IPS DF 6.9 (cell line): ENCODE measurements at regions not wholly inside any gene's neighbourhood (a gene's known extent, or its start where the extent isn't known, plus 50 kb on each side); places are given as distances from the start of the nearest gene placed in this dataset.
"Not testable (repeated sequence)": the region's sequence is repeated elsewhere in the genome, so short reads cannot be mapped to it uniquely, and the experiment has no call there.

ENCODE experiments used
- DNase-seq: peaks from one replicate; pipeline ENCODE4 v3.0.0-alpha.2; 2013; ENCODE audit warnings: low read depth, low spot score
- H3K27ac ChIP-seq: one replicate; pipeline ENCODE4 v1.5.1; 2013; ENCODE audit warnings: low read length, control low read depth
- H3K27me3 ChIP-seq: 2 replicates; pipeline ENCODE4 v1.6.1; 2013; ENCODE audit warnings: mild to moderate bottlenecking, low read length; ENCODE audit not compliant: control insufficient read depth, insufficient read depth
- H3K36me3 ChIP-seq: 2 replicates; pipeline ENCODE4 v1.6.1; 2013; ENCODE audit warnings: low read length; ENCODE audit not compliant: control insufficient read depth, insufficient read depth
- H3K4me1 ChIP-seq: 2 replicates; pipeline ENCODE4 v1.6.1; 2013; ENCODE audit warnings: low read length; ENCODE audit not compliant: control insufficient read depth, insufficient read depth
- H3K4me3 ChIP-seq: 2 replicates; pipeline ENCODE4 v1.5.1; 2013; ENCODE audit warnings: mild to moderate bottlenecking, low read length
- H3K9me3 ChIP-seq: 2 replicates; pipeline ENCODE4 v1.6.1; 2013; ENCODE audit warnings: low read length, inconsistent platforms; ENCODE audit not compliant: control insufficient read depth, insufficient read depth
- WGBS: extraction: QIAGEN DNeasy Blood & Tissue Kit; methylation state at CpG from one replicate; pipeline ENCODE4 v1.1.7; 2013; ENCODE audit warnings: mixed read lengths, missing lambda C conversion rate; ENCODE audit not compliant: insufficient read length, insufficient coverage; 5-methylcytosine and 5-hydroxymethylcytosine counted together

DNA sequence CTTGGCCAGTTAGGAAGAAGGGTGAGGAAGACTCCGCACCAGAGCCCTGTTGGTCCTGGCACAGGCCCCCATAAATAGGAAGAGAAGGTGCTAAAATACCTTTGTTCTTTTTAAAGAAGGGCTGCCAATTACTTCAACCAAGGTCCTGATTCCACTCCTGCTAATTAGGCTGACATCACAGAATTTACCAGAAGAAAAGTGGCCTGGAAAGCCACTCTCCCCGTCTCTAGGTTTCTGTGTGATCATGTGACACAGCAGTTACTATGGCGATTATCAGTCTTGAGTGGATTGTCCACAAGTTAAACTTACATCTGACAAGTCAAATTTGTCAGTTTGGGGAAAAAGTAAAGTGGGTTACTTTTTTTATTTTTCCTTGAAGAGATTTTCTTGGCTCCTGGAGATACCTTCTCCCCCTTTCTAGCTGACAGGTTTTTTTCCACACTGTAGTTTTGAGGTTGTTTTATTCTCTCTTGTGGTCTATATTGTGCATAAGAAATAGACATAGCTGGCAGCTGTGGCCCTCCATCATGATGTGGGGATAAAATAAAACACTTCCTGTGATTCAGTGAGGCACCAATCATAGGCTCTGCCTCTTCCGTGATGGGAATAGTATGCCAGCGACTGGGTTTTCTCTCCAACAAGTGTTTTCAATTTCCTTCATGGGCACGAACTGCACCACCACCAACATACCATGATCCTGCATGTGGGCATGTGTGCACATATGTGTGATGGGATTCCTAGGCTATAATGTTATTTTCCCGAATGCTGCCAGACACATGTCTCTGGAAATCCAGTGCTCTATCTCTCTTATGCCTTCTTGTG, 181.9 kb downstream of the BCL2L11 start:
- WGBS, result no CpG with 5 or more reads among the region's 7 CpGs
- not testable (repeated sequence) for DNase-seq, H3K36me3 ChIP-seq, H3K9me3 ChIP-seq, H3K27ac ChIP-seq, H3K4me1 ChIP-seq, H3K27me3 ChIP-seq, H3K4me3 ChIP-seq

DNA sequence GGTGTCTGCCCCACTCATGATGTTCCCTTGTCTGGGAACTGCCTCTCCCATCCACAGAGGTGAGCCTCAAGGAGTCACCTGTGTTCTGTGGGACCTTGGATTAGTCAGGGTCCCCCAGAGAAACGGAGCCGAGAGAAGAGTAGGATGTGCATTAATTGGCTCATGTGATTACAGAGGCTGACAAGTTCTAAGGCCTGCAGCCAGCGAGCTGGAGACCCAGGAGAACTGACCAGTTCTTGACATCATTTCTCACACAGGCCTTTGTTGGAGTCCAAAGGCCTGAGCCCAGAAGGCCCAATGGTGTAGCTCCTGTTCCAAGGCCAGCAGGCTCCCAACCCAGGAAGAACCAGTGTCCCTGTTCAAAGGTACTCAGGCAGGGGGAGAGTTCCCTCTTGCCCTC, 186.6 kb downstream of the BCL2L11 start:
- not testable (repeated sequence) for H3K4me3 ChIP-seq, H3K27ac ChIP-seq, H3K9me3 ChIP-seq, H3K36me3 ChIP-seq, H3K4me1 ChIP-seq, DNase-seq, H3K27me3 ChIP-seq
- no CpG with 5 or more reads among the region's 3 CpGs for WGBS

DNA sequence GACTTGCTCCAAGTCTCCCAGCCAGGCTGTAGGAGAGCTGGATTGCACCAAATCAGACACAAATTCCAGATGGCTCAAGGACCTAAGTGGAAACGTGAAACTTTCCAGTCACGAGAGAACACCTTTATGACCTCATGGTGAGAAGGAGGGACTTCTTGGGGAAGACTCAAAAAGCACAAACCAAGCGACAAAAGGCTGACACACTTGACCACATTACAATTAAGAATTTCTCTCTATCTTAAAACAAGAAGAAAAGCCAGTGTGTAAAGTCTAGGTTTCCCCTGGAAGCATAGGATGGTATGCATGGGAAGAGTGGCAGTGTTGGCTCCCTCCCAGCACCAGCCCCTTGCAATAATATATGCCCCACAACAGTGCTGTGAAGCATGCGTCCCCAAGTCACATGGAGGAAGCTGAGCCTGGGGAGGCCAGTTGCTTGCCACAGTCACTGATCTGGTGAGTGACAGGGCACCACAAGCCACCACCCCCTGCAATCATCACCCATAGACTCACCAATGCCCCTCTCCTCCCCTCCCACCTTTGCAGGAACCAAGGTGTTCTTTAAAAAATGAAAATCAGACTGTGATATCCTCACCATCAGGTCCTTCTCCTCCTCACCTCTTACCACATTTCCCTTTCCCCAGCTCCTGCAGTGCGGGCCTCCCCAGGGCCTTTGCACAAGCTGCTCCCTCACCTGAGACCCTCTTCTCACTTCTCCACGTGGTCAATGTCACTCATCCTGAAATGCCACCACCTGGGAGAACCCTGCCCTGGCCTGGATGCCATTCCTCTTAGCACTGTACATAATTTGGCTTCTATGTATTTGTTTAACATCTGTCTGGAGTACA, 188.7 kb downstream of the BCL2L11 start:
- H3K36me3 ChIP-seq, H3K27ac ChIP-seq, DNase-seq, H3K9me3 ChIP-seq, H3K27me3 ChIP-seq, H3K4me3 ChIP-seq, H3K4me1 ChIP-seq: not testable (repeated sequence)
- no CpG with 5 or more reads among the region's 6 CpGs for WGBS

DNA sequence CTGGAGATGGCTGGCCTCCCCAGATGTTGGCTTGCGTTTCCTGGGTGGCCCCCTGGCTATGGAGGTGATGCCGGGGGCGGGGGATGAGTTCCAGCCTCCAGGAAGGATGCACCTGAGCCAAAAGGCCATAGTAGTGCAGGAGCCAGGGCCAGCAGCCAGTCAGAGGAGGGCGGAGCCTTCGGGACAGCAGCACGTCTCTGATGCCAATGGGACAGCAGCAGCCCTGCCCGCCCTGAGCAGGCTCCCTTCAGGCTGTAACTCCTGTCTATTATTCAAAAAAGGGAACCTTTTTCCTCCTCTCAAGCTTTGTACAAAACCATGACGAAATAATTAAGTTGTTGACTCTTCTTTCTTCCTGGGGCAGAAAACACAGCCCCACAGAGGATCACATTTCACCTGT, 189.7 kb downstream of the BCL2L11 start:
- H3K36me3 ChIP-seq, H3K27ac ChIP-seq, H3K27me3 ChIP-seq, H3K9me3 ChIP-seq, H3K4me3 ChIP-seq, H3K4me1 ChIP-seq, DNase-seq: not testable (repeated sequence)
- no CpG with 5 or more reads among the region's 8 CpGs for WGBS

DNA sequence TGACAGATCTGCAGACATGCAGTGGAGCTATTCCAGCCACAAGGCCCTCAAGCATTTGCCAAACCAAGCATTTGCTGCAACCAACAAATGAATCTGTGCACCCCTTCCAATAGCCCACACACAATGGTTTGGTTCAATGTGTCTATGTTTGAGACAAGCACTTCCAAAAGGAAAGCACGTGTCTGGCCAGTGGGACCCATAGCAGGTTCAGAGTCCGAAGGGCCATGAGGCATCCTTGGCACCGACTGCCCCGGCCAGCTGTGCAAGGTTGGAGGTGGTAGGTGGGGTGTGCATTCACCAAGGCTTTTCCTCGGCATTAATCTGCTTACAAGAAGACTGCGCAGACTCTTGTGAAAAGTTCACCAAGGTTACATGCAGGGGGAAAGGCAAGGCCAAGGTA, 190.9 kb downstream of the BCL2L11 start:
- H3K36me3 ChIP-seq, H3K27me3 ChIP-seq, H3K4me3 ChIP-seq, H3K9me3 ChIP-seq, H3K4me1 ChIP-seq, DNase-seq, H3K27ac ChIP-seq: not testable (repeated sequence)
- WGBS, result no CpG with 5 or more reads among the region's 6 CpGs

DNA sequence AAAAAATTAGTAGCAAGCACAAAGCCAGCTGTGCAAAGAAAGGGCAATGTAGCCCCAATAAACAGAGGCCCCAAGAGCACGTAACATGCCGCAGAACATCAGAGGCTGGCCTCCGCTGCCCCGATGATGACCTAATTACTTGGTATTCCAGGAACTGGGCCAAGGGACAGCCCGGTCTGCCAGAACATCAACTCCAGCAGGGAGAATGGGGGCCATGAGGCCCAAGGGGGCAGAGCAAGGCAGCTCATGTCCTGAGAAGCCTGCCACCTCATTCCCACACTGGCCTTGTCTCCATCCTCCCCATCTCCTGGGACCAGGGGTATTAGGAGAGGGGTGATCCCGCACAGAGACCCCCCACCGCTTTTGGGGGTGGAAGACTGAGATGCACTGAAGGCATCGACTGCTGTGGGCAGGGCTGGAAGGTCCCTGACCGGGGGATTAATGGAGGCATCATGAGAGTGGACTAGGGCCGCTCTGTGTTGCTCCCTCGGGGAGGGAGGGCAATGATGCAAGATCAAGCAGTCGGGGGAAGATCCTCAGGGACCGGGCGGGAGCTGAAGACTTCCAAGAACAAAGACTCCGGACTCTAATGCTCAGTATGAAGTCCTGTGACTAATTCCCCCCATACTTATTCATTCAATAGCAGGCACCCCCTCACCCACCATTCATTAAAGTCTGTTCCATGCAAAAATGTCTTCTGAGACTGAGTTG, 192.3 kb downstream of the BCL2L11 start:
- not testable (repeated sequence) for H3K4me3 ChIP-seq, DNase-seq, H3K9me3 ChIP-seq, H3K27me3 ChIP-seq, H3K36me3 ChIP-seq, H3K27ac ChIP-seq, H3K4me1 ChIP-seq
- no CpG with 5 or more reads among the region's 15 CpGs for WGBS

DNA sequence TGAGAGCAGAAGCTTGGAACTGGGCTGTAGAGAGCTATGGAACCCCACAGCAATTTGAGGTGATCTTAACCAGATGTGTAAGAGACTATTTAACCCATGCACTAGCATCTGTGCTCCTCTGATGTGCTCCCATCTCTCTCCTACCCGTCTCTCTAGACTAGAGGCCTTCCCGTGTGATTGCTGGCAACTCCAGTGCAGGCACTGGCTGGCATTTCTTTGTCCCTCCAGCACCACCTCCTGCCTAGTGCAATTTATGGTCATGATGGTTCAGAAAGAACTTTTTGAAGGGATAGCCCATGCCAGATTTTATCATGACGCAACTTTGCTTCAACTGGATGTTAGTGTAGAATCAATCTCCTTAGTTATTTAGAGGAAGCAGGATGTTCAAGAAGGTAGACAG, 193.0 kb downstream of the BCL2L11 start:
- not testable (repeated sequence) for H3K9me3 ChIP-seq, H3K27me3 ChIP-seq, H3K4me3 ChIP-seq, DNase-seq, H3K27ac ChIP-seq, H3K4me1 ChIP-seq, H3K36me3 ChIP-seq
- no CpG with 5 or more reads among the region's 3 CpGs for WGBS

DNA sequence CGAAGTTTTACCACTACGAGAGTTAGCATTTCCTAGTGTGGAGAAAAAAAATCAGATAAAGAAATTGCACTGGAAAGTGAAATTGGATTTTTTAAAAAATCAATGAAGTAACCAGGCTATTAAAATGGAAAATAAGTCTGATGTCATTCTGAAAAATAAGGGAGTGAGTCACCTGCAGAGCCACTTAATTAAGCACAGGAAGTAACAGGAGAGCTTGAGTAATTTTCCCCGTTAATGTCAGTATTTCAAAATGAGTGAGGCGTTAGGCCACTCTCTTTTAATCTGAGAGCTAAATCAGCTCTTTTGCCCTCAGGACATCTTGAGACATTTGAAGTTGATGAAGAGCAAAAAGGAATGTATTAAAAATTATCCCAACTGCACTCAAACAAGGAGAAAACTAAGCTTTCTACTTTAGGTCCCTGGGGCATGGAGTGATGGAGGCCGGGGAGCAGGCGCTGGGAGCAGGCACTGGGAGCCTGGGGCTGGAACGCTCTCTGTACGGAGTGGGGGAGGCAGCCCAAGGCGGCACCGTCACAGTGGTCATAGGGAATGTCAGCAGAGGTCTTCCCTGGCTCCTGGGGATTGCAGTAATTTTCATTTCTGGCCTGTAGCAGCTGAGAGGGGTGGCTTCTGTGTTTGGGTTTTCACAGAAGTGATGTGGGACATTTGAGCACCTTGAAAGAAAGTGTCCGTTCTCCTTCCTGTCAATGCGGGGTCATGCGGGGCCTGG, 194.6 kb downstream of the BCL2L11 start:
- H3K27ac ChIP-seq, H3K4me1 ChIP-seq, H3K4me3 ChIP-seq, H3K9me3 ChIP-seq, DNase-seq, H3K27me3 ChIP-seq, H3K36me3 ChIP-seq: not testable (repeated sequence)
- WGBS, result no CpG with 5 or more reads among the region's 13 CpGs

DNA sequence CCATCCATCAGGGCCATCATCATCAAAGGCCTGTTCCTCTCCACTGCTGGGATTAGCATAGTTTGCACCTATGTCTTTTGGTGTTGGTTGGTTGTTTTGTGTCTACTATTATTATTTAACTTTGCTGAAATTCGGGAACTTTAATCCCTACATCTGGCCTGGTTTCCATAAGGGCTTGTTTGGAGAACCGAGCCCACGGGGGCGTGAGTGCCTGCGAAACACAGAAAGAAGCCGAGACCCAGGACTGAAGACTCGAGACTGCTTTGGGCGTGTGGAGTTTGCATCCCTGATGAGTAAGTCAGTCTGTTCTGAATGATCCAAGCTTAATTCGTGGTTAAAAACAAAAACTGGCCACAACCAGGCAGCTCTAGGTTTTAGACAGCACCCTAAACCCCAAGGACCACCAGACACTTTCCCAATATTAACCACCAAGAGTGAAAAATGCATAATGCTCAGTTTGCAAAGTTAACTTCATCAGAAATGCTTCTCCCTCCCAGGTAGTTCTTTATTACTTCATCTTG, 195.6 kb downstream of the BCL2L11 start:
- not testable (repeated sequence) for H3K27me3 ChIP-seq, H3K4me1 ChIP-seq, DNase-seq, H3K27ac ChIP-seq, H3K9me3 ChIP-seq, H3K4me3 ChIP-seq, H3K36me3 ChIP-seq
- WGBS, result no CpG with 5 or more reads among the region's 9 CpGs
